HFF-Myc (cell line): ENCODE measurements at regions not wholly inside any gene's neighbourhood (a gene's known extent, or its start where the extent isn't known, plus 50 kb on each side); places are given as distances from the start of the nearest gene placed in this dataset.

Source experiments
- DNase-seq: peaks from one replicate; pipeline ENCODE4 v3.0.0-alpha.2; 2011; ENCODE audit warnings: low read depth; ENCODE audit errors: extremely low read depth
- H3K4me3 ChIP-seq: replicated peaks from 2 replicates; pipeline ENCODE4 v1.5.1; 2011; ENCODE audit warnings: low read depth, mild to moderate bottlenecking, control low read depth, low read length
- CTCF ChIP-seq: IDR thresholded peaks from 2 replicates; pipeline ENCODE4 v1.5.1; 2012; ENCODE audit warnings: mild to moderate bottlenecking, low read depth, low read length, control low read depth; ENCODE audit errors: missing control alignments

GRCh38 chr5:67299231-67299735 lies 102.7 kb upstream of the CD180 start:
- no peak overlapping the region for H3K4me3 ChIP-seq
- no peak for TF ChIP-seq CTCF
- DNase-seq, result no peak

GRCh38 chr5:67297802-67298532 lies 101.4 kb upstream of the CD180 start:
- DNase-seq, result no peak
- no peak for TF ChIP-seq CTCF
- no peak overlapping the region for H3K4me3 ChIP-seq

- no peak for TF ChIP-seq CTCF
- DNase-seq, result no peak
- no peak overlapping the region for H3K4me3 ChIP-seq
Measured at GRCh38 chr5:67297376-67297775, 100.8 kb upstream of the CD180 start.

GRCh38 chr5:67294266-67294938 lies 97.8 kb upstream of the CD180 start:
- no peak for TF ChIP-seq CTCF
- DNase-seq, result no peak
- no peak overlapping the region for H3K4me3 ChIP-seq

- H3K4me3 ChIP-seq, result no peak overlapping the region
- DNase-seq, result no peak
- no peak for TF ChIP-seq CTCF
Measured at GRCh38 chr5:67293226-67293625, 96.6 kb upstream of the CD180 start.

- DNase-seq, result no peak
- TF ChIP-seq CTCF, result no peak
- H3K4me3 ChIP-seq, result no peak overlapping the region
Measured at GRCh38 chr5:67292201-67292940, 95.8 kb upstream of the CD180 start.
